ENCODE measurements at regions not wholly inside any gene's neighbourhood (a gene's known extent, or its start where the extent isn't known, plus 50 kb on each side); places are given as distances from the start of the nearest gene placed in this dataset.

DNA sequence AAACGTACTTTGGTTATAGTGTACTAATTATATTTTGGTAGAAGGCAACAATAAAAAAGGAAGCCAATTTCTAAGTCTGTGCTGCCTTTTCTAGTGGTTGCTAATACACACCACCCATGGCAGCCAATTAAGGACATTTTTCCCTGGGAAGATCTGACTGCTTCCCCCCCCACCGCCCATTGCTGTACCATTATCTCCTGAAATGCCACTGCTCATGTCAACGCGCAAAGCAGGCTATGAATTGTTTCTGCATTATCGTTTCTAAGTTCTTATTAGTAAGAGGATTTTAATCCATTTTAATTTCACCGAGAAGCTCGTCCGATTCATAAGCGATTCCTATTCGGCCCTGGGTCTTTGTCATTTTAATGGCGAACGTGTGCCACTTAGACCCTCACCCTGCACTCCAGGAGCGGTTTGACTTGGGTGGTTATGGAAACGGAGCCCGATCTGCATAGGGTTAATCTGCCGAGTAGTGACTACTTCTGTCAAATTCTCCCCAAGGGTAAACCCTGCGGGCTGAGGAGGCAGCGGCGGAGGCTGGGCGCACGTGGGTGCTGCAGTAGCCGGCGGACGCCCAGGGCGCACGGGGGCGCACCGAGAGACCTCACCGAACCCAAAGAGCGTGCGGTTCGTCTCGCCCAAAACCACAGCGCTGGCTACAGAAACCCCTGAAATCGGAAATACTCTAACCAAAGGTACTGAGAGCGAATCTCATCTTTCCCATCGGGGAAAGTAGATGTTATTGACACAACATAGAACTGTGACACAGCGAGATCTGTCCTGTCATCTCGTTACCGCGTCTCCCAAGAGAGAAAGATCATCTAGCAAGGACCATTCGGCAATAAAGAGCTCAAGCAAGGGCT, 55.8 kb upstream of the SHC3 start:
- peak; percentile 43 for DNase-seq (ENCODE audit: low read depth)

GRCh38 chr9:89236955-89237573, 58.4 kb upstream of the SHC3 start:
- DNase-seq (ENCODE audit: low read depth): no peak

DNA sequence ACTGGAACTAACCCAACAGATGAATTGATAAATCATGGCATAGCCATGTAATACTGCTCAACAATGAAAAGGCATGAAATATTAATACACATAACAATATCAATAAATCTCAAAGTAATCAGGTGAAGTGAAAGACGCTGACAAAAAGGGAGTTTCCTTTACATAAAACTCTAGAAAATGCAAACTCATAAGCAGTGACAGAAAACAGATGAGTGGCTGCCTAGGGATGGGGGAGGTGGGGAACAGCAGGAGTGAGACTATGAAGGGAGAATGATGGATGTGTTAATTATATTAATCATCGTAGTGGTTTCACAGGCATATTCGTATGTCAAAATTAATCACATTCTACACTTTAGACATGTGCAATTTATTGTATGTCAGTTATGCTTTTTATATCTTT, 59.8 kb upstream of the SHC3 start:
- no peak for DNase-seq (ENCODE audit: low read depth)

DNA sequence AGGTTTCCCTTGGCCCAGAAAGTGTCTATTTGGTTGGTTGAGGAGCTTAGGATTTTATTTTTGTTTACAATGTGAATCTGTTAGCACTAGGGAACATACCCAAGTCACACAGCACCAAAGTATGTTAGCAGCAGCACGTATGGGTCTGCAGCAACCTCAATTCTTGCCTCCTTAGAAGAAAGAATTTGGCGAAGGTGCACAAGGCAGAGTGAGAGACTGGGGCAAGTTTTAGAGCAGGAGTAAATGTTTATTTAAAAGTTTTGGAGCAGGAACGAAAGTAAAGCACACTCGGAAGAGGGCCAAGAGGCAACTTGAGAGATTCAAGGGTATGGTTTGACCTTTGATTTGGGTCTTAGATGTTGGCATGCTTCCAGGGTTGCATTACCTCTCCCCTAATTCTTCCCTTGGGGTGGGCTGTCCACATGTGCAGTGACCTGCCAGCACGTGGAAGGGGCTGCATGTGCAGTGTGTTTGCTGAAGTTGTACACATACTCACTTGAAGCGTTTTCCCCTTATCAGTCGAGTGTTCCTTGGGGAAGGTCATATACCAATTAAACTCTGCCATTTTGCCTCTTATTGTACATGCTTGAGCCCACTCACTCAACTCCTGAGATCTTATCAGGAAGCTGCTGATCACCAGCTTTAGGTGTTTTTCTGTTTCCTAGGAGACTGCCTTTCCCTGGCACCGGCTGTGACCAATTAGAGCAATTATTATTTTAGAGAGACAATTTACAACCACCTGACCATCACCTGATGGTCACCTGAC, 64.9 kb upstream of the SHC3 start:
- DNase-seq (ENCODE audit: low read depth): no peak

DNA sequence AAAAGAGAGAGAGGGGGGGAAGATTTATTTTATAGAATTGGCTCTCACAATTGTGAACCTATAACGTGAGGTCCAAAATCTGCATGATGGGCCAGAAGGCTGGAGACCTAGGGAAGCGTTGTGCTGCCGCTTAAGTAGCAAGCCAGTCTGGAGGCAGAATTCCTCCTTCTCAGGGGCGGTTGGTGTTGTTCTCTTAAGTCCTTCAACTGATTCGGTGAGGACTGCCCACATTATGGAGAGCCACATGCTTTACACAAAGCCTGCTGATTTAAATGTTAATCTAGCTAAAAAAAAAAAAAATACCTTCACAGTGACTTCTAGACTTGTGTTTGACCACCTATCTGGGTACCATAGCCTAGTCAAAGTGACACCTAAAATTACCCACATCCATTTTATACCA, 64.2 kb upstream of the CKS2 start:
- DNase-seq (ENCODE audit: low read depth): no peak

GRCh38 chr9:89247431-89248353, 63.3 kb upstream of the CKS2 start:
- no peak for DNase-seq (ENCODE audit: low read depth)

GRCh38 chr9:89249001-89249400, 62.0 kb upstream of the CKS2 start:
- no peak for DNase-seq (ENCODE audit: low read depth)

GRCh38 chr9:89252651-89253267, 58.2 kb upstream of the CKS2 start:
- DNase-seq (ENCODE audit: low read depth): no peak

GRCh38 chr9:89254058-89254772, 56.8 kb upstream of the CKS2 start:
- no peak for DNase-seq (ENCODE audit: low read depth)

GRCh38 chr9:89254773-89255125, 56.2 kb upstream of the CKS2 start:
- no peak for DNase-seq (ENCODE audit: low read depth)

- DNase-seq (ENCODE audit: low read depth): no peak
Measured at GRCh38 chr9:89256225-89256624, 54.8 kb upstream of the CKS2 start.

GRCh38 chr9:89256642-89257041, 54.4 kb upstream of the CKS2 start:
- DNase-seq (ENCODE audit: low read depth): no peak

- DNase-seq (ENCODE audit: low read depth): no peak
Measured at GRCh38 chr9:89260525-89260924, 50.5 kb upstream of the CKS2 start.

All from activated T-cell treated with anti-CD3 and anti-CD28 coated beads for 24 hours (primary cell).